ENCODE measurements at regions not wholly inside any gene's neighbourhood (a gene's known extent, or its start where the extent isn't known, plus 50 kb on each side); places are given as distances from the start of the nearest gene placed in this dataset.

DNA sequence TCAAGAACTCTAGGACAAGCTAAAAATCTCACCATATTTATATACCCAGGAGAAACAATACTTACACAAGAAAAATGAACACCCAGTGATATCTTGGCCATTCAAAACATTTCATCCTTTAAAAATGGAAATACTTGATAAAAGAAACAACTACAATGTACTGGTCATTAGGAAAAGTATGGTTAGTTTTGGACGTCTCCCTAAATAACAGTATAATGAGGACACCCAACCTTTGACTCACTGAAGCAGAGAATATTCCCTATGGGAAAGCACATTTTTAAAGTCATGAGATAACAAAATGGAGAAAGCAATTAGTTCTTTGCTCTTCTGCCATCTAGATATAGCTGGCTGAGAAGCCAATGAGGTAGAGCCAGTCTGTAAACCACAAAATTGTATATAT, 164.4 kb downstream of the TBX18 start:
- no peak for TF ChIP-seq CTCF (IDR thresholded peaks at IDR 0.05; ENCODE audit: low read depth, low read length, poor library complexity, severe bottlenecking)
- TF ChIP-seq EZH2phosphoT487 (IDR thresholded peaks at IDR 0.05; ENCODE audit: borderline replicate concordance, low read length) = no peak
